B cell (primary cell): ENCODE measurements at regions not wholly inside any gene's neighbourhood (a gene's known extent, or its start where the extent isn't known, plus 50 kb on each side); places are given as distances from the start of the nearest gene placed in this dataset.

Experiments
- CTCF ChIP-seq: fragments of 200-600 bp; IDR thresholded peaks from one replicate; pipeline ENCODE4 v1.8.0; 2022; ENCODE audit warnings: antibody characterized with exemption, mild to moderate bottlenecking
- EZH2 ChIP-seq: IDR thresholded peaks from 2 replicates; pipeline ENCODE4 v1.6.1; 2012; ENCODE audit warnings: borderline replicate concordance, low read depth, mild to moderate bottlenecking, moderate library complexity, low read length; ENCODE audit not compliant: insufficient read depth, poor library complexity, severe bottlenecking

GRCh38 chr3:74520895-74521294, 93.6 kb downstream of the CNTN3 start:
- no peak for TF ChIP-seq CTCF
- TF ChIP-seq EZH2: no peak
